Left lobe of liver (tissue), 2 donors: ENCODE measurements at regions not wholly inside any gene's neighbourhood (a gene's known extent, or its start where the extent isn't known, plus 50 kb on each side); places are given as distances from the start of the nearest gene placed in this dataset.
A peak's percentile ranks its signal among the peaks of the same experiment; 100 is the strongest.
"Not testable (repeated sequence)": the region's sequence is repeated elsewhere in the genome, so short reads cannot be mapped to it uniquely, and the experiment has no call there.

Experiments used
- ATAC-seq: fragments of 200-7000 bp; cut with Tn5 transposase; one replicate; pipeline ENCODE4 v1.9.1; 2020; ENCODE audit warnings: mild to moderate bottlenecking, moderate library complexity
- DNase-seq: peaks from one replicate; pipeline ENCODE4 v3.0.0-alpha.2; 2020; ENCODE audit warnings: low spot score
- donor health status: DM: no; HTN: no; CAD: no; lungs with moderate emphysema.
- donor health status: DM: no; HTN: yes; CAD: no.

GRCh38 chr5:89199306-89199705 is 316.3 kb upstream of the MEF2C start:
- DNase-seq (no peak), ATAC-seq (no peak)

- DNase-seq (no peak), ATAC-seq (no peak)
Observed at GRCh38 chr5:89191374-89191773, 308.4 kb upstream of the MEF2C start.

- no peak for DNase-seq
- peak; percentile 44 for ATAC-seq
Observed at GRCh38 chr5:89190515-89191265, 307.7 kb upstream of the MEF2C start.

GRCh38 chr5:89187883-89188465 is 305.0 kb upstream of the MEF2C start:
- no peak for DNase-seq
- ATAC-seq = no peak

- no peak for ATAC-seq
- no peak for DNase-seq
Observed at GRCh38 chr5:89187268-89187667, 304.3 kb upstream of the MEF2C start.

- ATAC-seq (no peak), DNase-seq (no peak)
Observed at GRCh38 chr5:89181546-89181945, 298.6 kb upstream of the MEF2C start.

- ATAC-seq = no peak
Observed at GRCh38 chr5:89179731-89180130, 296.7 kb upstream of the MEF2C start.

GRCh38 chr5:89178541-89178940 is 295.6 kb upstream of the MEF2C start:
- DNase-seq (no peak), ATAC-seq (no peak)

More at GRCh38 chr5:89179731-89180130, 296.7 kb upstream of the MEF2C start:
- no peak for DNase-seq

GRCh38 chr5:89173528-89173927 is 290.5 kb upstream of the MEF2C start:
- ATAC-seq = no peak
- DNase-seq = no peak

GRCh38 chr5:89168766-89169165 is 285.8 kb upstream of the MEF2C start:
- DNase-seq = no peak
- no peak for ATAC-seq

GRCh38 chr5:89164703-89165102 is 281.7 kb upstream of the MEF2C start:
- ATAC-seq, DNase-seq: not testable (repeated sequence)

- DNase-seq = no peak
- ATAC-seq = no peak
Observed at GRCh38 chr5:89156226-89156625, 273.2 kb upstream of the MEF2C start.

GRCh38 chr5:89147031-89147430 is 264.0 kb upstream of the MEF2C start:
- no peak for DNase-seq
- no peak for ATAC-seq

- DNase-seq (no peak), ATAC-seq (no peak)
Observed at GRCh38 chr5:89137148-89137547, 254.2 kb upstream of the MEF2C start.

GRCh38 chr5:89133975-89134374 is 251.0 kb upstream of the MEF2C start:
- ATAC-seq (no peak), DNase-seq (no peak)

- DNase-seq = no peak
- ATAC-seq = no peak
Observed at GRCh38 chr5:89133129-89133528, 250.1 kb upstream of the MEF2C start.

- DNase-seq = no peak
- ATAC-seq = no peak
Observed at GRCh38 chr5:89130851-89131250, 247.9 kb upstream of the MEF2C start.

GRCh38 chr5:89129941-89130340 is 247.0 kb upstream of the MEF2C start:
- no peak for ATAC-seq
- DNase-seq = no peak

GRCh38 chr5:89128906-89129625 is 246.1 kb upstream of the MEF2C start:
- DNase-seq (no peak), ATAC-seq (no peak)

- no peak for DNase-seq
- no peak for ATAC-seq
Observed at GRCh38 chr5:89128092-89128491, 245.1 kb upstream of the MEF2C start.

- no peak for ATAC-seq
- DNase-seq = no peak
Observed at GRCh38 chr5:89127191-89127590, 244.2 kb upstream of the MEF2C start.

GRCh38 chr5:89125372-89125771 is 242.4 kb upstream of the MEF2C start:
- ATAC-seq = no peak
- DNase-seq = no peak
